H1 (cell line): ENCODE measurements at regions not wholly inside any gene's neighbourhood (a gene's known extent, or its start where the extent isn't known, plus 50 kb on each side); places are given as distances from the start of the nearest gene placed in this dataset.

Source experiments
- CTCF ChIP-seq, 3 experiments: IDR thresholded peaks; 1 replicate in 2 of 3; 2 replicates in 1 of 3; pipeline versions ENCODE4 v1.5.1 to v1.6.1; 2011; ENCODE audit warnings: low read length in 3 of 3, mild to moderate bottlenecking in 3 of 3, inconsistent platforms in 2 of 3, low read depth in 1 of 3, moderate library complexity in 1 of 3; ENCODE audit not compliant: insufficient read depth in 1 of 3; ENCODE audit errors: control extremely low read depth in 1 of 3
- EZH2 ChIP-seq: fragments of 200-600 bp; sonication (generic); IDR thresholded peaks from 2 replicates; pipeline ENCODE4 v1.7.1; 2012; ENCODE audit warnings: low read depth, mild to moderate bottlenecking, moderate library complexity, low read length, inconsistent platforms; ENCODE audit not compliant: severe bottlenecking
- POLR2A ChIP-seq, 2 experiments: IDR thresholded peaks; 1 replicate in 1 of 2; 2 replicates in 1 of 2; pipeline ENCODE4 v1.6.1; 2011; ENCODE audit warnings: low read depth in 2 of 2, low read length in 2 of 2, mild to moderate bottlenecking in 2 of 2; ENCODE audit errors: control extremely low read depth in 1 of 2
- POLR2AphosphoS5 ChIP-seq: IDR thresholded peaks from 2 replicates; pipeline ENCODE4 v1.6.1; 2011; ENCODE audit warnings: low read depth, low read length
- RAD21 ChIP-seq, 2 experiments: IDR thresholded peaks in 1 of 2; conservative IDR thresholded peaks in 1 of 2; 2 replicates each; pipeline ENCODE4 v1.6.1; 2011; ENCODE audit warnings: low read depth in 2 of 2, low read length in 2 of 2, improper control_type of control experiment in 1 of 2, inconsistent platforms in 1 of 2, mild to moderate bottlenecking in 1 of 2, moderate library complexity in 1 of 2
- SP1 ChIP-seq: IDR thresholded peaks from 2 replicates; pipeline ENCODE4 v1.6.1; 2011; ENCODE audit warnings: low read depth, low read length
- TCF12 ChIP-seq: IDR thresholded peaks from 2 replicates; pipeline ENCODE4 v1.6.1; 2011; ENCODE audit warnings: low read depth, mild to moderate bottlenecking, low read length

- no peak for TF ChIP-seq POLR2A (IDR thresholded peaks at IDR 0.05; ENCODE audit: control extremely low read depth in 1 of 2, low read depth in 2 of 2, low read length in 2 of 2)
- no peak for TF ChIP-seq CTCF (IDR thresholded peaks at IDR 0.05; ENCODE audit: control extremely low read depth in 1 of 3, insufficient read depth in 1 of 3, low read depth in 1 of 3, low read length in 3 of 3)
- no peak for TF ChIP-seq SP1
- no peak for TF ChIP-seq RAD21 (IDR thresholded peaks at IDR 0.05 in 1 of 2, conservative IDR thresholded peaks at IDR 0.05 in 1 of 2; ENCODE audit: low read depth in 2 of 2, low read length in 2 of 2)
- TF ChIP-seq TCF12: no peak
- TF ChIP-seq POLR2AphosphoS5: no peak
- no peak for TF ChIP-seq EZH2
Observed at GRCh38 chr9:75529463-75529862, 361.0 kb upstream of the PCSK5 start.
